ENCODE measurements at regions not wholly inside any gene's neighbourhood (a gene's known extent, or its start where the extent isn't known, plus 50 kb on each side); places are given as distances from the start of the nearest gene placed in this dataset.

- H4K20me1 ChIP-seq (ENCODE audit: control insufficient read depth, insufficient read depth, low read depth, low read length): no peaks in the 10 kb centered on the region
- no peak overlapping the region for H3K27ac ChIP-seq (ENCODE audit: low read depth, low read length)
- no peaks in the 10 kb centered on the region for H3K79me2 ChIP-seq (ENCODE audit: control insufficient read depth, low read length)
- no peaks in the 10 kb centered on the region for H3F3A ChIP-seq (ENCODE audit: control insufficient read depth, insufficient read depth)
- H3K36me3 ChIP-seq (ENCODE audit: control insufficient read depth, low read length): no peaks in the 10 kb centered on the region
- H3K9me3 ChIP-seq (ENCODE audit: control insufficient read depth, insufficient read depth, low read length): no peaks in the 10 kb centered on the region
- H3K4me2 ChIP-seq (ENCODE audit: low read length): no peak overlapping the region
- no peak for TF ChIP-seq CTCF (IDR thresholded peaks at IDR 0.05; ENCODE audit: low read depth, low read length, poor library complexity, severe bottlenecking)
- no peak for TF ChIP-seq EZH2phosphoT487 (IDR thresholded peaks at IDR 0.05; ENCODE audit: borderline replicate concordance, low read length)
- peaks cover 2% of the 10 kb centered on the region; the same call in 1 of the 2 replicates for H3K27me3 ChIP-seq (ENCODE audit: control insufficient read depth, low read length)
- H3K4me3 ChIP-seq (ENCODE audit: low read length): no peak overlapping the region
- no peaks in the 10 kb centered on the region for H3K9me2 ChIP-seq (replicated peaks; ENCODE audit: control insufficient read depth, low read length)
- H3K4me1 ChIP-seq (ENCODE audit: control insufficient read depth, low read length): no peaks in the 10 kb centered on the region
Measured at GRCh38 chr9:119991797-119992196, 588.2 kb downstream of the CDK5RAP2 start.

GRCh38 chr9:119986713-119987112 is 593.3 kb downstream of the CDK5RAP2 start:
- TF ChIP-seq EZH2phosphoT487 (IDR thresholded peaks at IDR 0.05; ENCODE audit: borderline replicate concordance, low read length) (no peak), CTCF (IDR thresholded peaks at IDR 0.05; ENCODE audit: low read depth, low read length, poor library complexity, severe bottlenecking) (no peak)

GRCh38 chr9:119986205-119986604 is 593.8 kb downstream of the CDK5RAP2 start:
- no peaks in the 10 kb centered on the region for H3K36me3 ChIP-seq (ENCODE audit: control insufficient read depth, low read length)
- H3F3A ChIP-seq (ENCODE audit: control insufficient read depth, insufficient read depth): no peaks in the 10 kb centered on the region
- H3K4me2 ChIP-seq (ENCODE audit: low read length): no peak overlapping the region
- H3K27me3 ChIP-seq (ENCODE audit: control insufficient read depth, low read length): peaks cover 11% of the 10 kb centered on the region; the same call in 1 of the 2 replicates
- H3K79me2 ChIP-seq (ENCODE audit: control insufficient read depth, low read length): no peaks in the 10 kb centered on the region
- no peaks in the 10 kb centered on the region for H3K9me3 ChIP-seq (ENCODE audit: control insufficient read depth, insufficient read depth, low read length)
- H4K20me1 ChIP-seq (ENCODE audit: control insufficient read depth, insufficient read depth, low read depth, low read length): no peaks in the 10 kb centered on the region
- TF ChIP-seq EZH2phosphoT487 (IDR thresholded peaks at IDR 0.05; ENCODE audit: borderline replicate concordance, low read length) (no peak), CTCF (IDR thresholded peaks at IDR 0.05; ENCODE audit: low read depth, low read length, poor library complexity, severe bottlenecking) (no peak)
- no peak overlapping the region for H3K27ac ChIP-seq (ENCODE audit: low read depth, low read length)
- H3K4me1 ChIP-seq (ENCODE audit: control insufficient read depth, low read length): no peaks in the 10 kb centered on the region
- no peak overlapping the region for H3K4me3 ChIP-seq (ENCODE audit: low read length)
- H3K9me2 ChIP-seq (replicated peaks; ENCODE audit: control insufficient read depth, low read length): no peaks in the 10 kb centered on the region

More at GRCh38 chr9:119986713-119987112, 593.3 kb downstream of the CDK5RAP2 start:
- no peaks in the 10 kb centered on the region for H3K9me3 ChIP-seq (ENCODE audit: control insufficient read depth, insufficient read depth, low read length)
- H3K9me2 ChIP-seq (replicated peaks; ENCODE audit: control insufficient read depth, low read length): no peaks in the 10 kb centered on the region
- H3K4me2 ChIP-seq (ENCODE audit: low read length): no peak overlapping the region
- H3K4me1 ChIP-seq (ENCODE audit: control insufficient read depth, low read length): no peaks in the 10 kb centered on the region
- H3K27me3 ChIP-seq (ENCODE audit: control insufficient read depth, low read length): peaks cover 11% of the 10 kb centered on the region; the same call in 1 of the 2 replicates
- no peaks in the 10 kb centered on the region for H4K20me1 ChIP-seq (ENCODE audit: control insufficient read depth, insufficient read depth, low read depth, low read length)
- no peak overlapping the region for H3K27ac ChIP-seq (ENCODE audit: low read depth, low read length)
- no peaks in the 10 kb centered on the region for H3K79me2 ChIP-seq (ENCODE audit: control insufficient read depth, low read length)
- no peaks in the 10 kb centered on the region for H3K36me3 ChIP-seq (ENCODE audit: control insufficient read depth, low read length)
- no peak overlapping the region for H3K4me3 ChIP-seq (ENCODE audit: low read length)
- H3F3A ChIP-seq (ENCODE audit: control insufficient read depth, insufficient read depth): no peaks in the 10 kb centered on the region

Measured in DOHH2 (cell line).